Epithelial cell of esophagus (primary cell): ENCODE measurements at regions not wholly inside any gene's neighbourhood (a gene's known extent, or its start where the extent isn't known, plus 50 kb on each side); places are given as distances from the start of the nearest gene placed in this dataset.

ENCODE experiments used
- DNase-seq: peaks from one replicate; pipeline ENCODE4 v3.0.0; 2010; ENCODE audit warnings: low read depth
- H3K4me3 ChIP-seq: 2 replicates; pipeline ENCODE4 v1.5.1; 2011; ENCODE audit warnings: mild to moderate bottlenecking, low read length, control low read depth
- TF ChIP-seq, protein P1 (sequence below): IDR thresholded peaks from 2 replicates; pipeline ENCODE4 v1.5.1; 2011; ENCODE audit warnings: low read depth, mild to moderate bottlenecking, low read length, control low read depth, inconsistent platforms; ENCODE audit not compliant: insufficient read depth; ENCODE audit errors: missing control alignments

DNA sequence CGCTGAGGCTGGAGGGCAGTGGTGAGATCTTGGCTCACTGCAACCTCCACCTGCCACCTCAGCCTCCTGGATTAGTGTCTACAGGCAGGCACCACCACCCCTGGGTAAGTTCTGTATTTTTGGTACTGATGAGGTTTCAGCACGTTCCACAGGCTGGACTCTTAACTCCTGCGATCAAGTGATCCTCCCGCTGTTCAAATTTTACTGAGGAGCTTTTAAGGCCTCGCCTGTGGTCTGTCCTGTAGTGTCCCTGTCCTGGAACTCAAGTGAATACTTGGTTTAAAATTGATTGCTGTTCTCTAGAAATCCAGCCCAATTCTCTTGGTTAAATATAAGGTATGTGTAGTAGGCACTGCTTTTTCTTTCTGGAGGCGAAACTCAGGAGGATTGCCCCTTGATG, 65.2 kb downstream of the DPRX start:
- no peak overlapping the region for H3K4me3 ChIP-seq
- TF ChIP-seq, protein P1, sequence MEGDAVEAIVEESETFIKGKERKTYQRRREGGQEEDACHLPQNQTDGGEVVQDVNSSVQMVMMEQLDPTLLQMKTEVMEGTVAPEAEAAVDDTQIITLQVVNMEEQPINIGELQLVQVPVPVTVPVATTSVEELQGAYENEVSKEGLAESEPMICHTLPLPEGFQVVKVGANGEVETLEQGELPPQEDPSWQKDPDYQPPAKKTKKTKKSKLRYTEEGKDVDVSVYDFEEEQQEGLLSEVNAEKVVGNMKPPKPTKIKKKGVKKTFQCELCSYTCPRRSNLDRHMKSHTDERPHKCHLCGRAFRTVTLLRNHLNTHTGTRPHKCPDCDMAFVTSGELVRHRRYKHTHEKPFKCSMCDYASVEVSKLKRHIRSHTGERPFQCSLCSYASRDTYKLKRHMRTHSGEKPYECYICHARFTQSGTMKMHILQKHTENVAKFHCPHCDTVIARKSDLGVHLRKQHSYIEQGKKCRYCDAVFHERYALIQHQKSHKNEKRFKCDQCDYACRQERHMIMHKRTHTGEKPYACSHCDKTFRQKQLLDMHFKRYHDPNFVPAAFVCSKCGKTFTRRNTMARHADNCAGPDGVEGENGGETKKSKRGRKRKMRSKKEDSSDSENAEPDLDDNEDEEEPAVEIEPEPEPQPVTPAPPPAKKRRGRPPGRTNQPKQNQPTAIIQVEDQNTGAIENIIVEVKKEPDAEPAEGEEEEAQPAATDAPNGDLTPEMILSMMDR = no peak
- DNase-seq = peak; percentile 1

DNA sequence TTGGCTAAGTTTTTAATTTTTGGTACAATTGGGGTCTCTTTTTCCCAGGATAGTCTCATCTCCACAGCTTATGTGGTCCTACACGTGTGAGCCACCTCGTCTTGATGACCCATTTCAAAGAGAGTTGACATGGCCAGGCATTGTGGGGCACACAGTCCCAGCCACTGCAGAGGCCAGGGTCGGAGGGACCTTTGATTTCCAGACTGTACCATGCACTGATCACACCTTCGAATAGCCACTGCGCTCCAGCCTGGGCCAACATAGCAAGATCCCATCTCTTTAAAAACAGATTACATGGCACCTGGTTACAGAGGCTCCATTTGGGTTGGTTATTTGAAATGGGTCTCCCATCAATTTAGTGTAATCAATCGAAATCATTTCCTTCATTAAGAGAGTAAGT, 71.6 kb downstream of the DPRX start:
- TF ChIP-seq, protein P1 = no peak
- H3K4me3 ChIP-seq = no peak overlapping the region
- DNase-seq = no peak

DNA sequence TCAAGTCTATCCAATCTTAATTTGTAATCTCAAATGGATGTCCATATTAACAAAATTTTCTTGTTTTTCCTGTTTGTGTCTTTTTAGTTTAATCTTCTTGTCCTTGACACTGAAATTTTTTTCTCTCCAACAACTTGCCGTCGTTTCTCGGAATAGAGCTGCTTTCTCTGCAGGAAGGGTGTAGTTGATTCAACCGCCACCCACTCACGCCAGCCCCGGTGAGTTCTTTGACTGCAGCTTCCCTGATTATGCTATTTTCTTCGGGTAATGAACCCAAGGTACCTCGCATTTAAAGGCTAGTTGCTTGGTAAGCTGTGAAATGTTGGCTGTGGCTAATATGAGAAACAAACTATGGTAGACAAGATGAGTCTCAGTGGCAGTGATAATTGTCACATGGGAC, 72.2 kb downstream of the DPRX start:
- H3K4me3 ChIP-seq = no peak overlapping the region
- TF ChIP-seq, protein P1 = no peak

DNA sequence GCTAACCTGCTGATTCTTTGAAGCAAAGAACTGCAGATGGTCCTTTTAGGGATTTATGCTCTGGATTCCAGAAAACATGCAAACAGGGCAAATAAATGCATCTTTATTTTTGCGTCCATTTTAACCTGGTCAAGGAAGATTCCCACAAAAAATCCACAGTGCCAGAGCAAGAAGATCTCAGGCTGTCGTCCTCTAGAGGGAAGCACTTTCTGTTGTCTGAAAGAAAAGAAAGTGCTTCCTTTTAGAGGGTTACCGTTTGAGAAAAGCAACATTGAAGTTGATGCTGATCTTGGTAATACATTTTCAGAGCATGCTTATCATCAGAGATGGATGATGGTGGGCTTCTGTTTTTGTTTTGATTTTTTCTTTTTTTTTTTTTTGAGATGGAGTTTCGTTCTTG, 75.5 kb downstream of the DPRX start:
- no peak for DNase-seq
- TF ChIP-seq, protein P1 = no peak
- H3K4me3 ChIP-seq = no peak overlapping the region

More for the DNA sequence above, 72.2 kb downstream of the DPRX start:
- DNase-seq = no peak

DNA sequence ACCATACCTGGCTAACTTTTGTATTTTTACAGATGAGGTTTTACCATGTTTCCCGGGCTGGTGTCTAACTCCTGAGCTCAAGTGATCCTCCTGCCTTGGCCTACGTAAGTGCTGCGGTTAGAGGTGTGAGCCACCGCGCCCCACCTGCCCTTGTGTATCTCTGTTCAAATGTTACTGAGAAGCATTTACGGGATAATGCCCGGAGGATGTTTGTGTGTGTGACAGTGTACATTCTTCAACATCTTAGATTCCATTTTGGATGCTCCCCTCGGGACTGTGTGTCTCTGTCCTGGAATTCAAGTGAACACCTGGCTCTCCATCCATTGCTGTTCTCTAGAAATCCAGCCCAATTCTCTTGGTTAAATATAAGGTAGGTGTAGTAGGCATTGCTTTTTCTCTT, 93.7 kb downstream of the NLRP12 start:
- TF ChIP-seq, protein P1 = no peak
- DNase-seq = no peak
- no peak overlapping the region for H3K4me3 ChIP-seq
